ENCODE measurements at regions not wholly inside any gene's neighbourhood (a gene's known extent, or its start where the extent isn't known, plus 50 kb on each side); places are given as distances from the start of the nearest gene placed in this dataset.

GRCh38 chr21:26406526-26406925 is 166.6 kb downstream of the CYYR1 start:
- Histone ChIP-seq H3K9me1 (ENCODE audit: control insufficient read depth, insufficient read depth, low read length) (no peaks in the 10 kb centered on the region), H2AFZ (ENCODE audit: low read depth, low read length) (no peak overlapping the region), H3K36me3 (ENCODE audit: control insufficient read depth, insufficient read depth, low read length) (no peaks in the 10 kb centered on the region), H3K79me2 (ENCODE audit: control insufficient read depth, insufficient read depth, low read length) (no peaks in the 10 kb centered on the region), H3K9ac (ENCODE audit: insufficient read depth in 1 of 2, low read depth in 2 of 2, low read length in 2 of 2) (no peak overlapping the region), H3K4me2 (ENCODE audit: insufficient read depth, low read length) (no peak overlapping the region), H3K4me3 (no peak overlapping the region), H3K27ac (ENCODE audit: extremely low read depth, low read depth, low read length) (no peak overlapping the region), H4K20me1 (replicated peaks; ENCODE audit: control insufficient read depth, insufficient read depth, low read length) (no peaks in the 10 kb centered on the region), H3K4me1 (replicated peaks in 1 of 2; ENCODE audit: control insufficient read depth in 2 of 2, insufficient read depth in 2 of 2, low read length in 2 of 2) (no peaks in the 10 kb centered on the region), H3K9me3 (replicated peaks; ENCODE audit: control insufficient read depth, insufficient read depth, low read depth, low read length) (peaks cover 2% of the 10 kb centered on the region; the same call in 1 of the 2 replicates), H3K27me3 (ENCODE audit: control insufficient read depth in 2 of 2, insufficient read depth in 2 of 2, low read length in 2 of 2) (no peaks in the 10 kb centered on the region)
- ChIA-PET CTCF (ENCODE audit: low intra/inter-chr PET ratio) (no interaction called here), POLR2A (no interaction called here)
- WGBS (ENCODE audit: insufficient coverage, low coverage, missing lambda C conversion rate): 6% methylated on average over 1 of the region's 1 CpG
- in situ Hi-C loops (cut with MboI) (no loop called here), intact Hi-C loops (cut with micrococcal nuclease) (no loop called here)
- DNase-seq (ENCODE audit: extremely low read depth in 1 of 4, low spot score in 3 of 4): no peak
- FAIRE-seq: no peak
- BruUV-seq (replicated peaks): no TSS peak
- ATAC-seq: no peak
- no peak for TF ChIP-seq KAT2B (IDR thresholded peaks at IDR 0.05; ENCODE audit: low read depth, low read length)
- TF ChIP-seq ZKSCAN3 (CRISPR knock-in tag; IDR thresholded peaks at IDR 0.05): no peak
- no peak for TF ChIP-seq HLTF (IDR thresholded peaks at IDR 0.05)
- TF ChIP-seq RAD51 (IDR thresholded peaks at IDR 0.05; ENCODE audit: borderline replicate concordance, low read depth): no peak
- TF ChIP-seq E4F1 (CRISPR knock-in tag; IDR thresholded peaks at IDR 0.05; ENCODE audit: borderline replicate concordance): no peak
- TF ChIP-seq WHSC1 (IDR thresholded peaks at IDR 0.05; ENCODE audit: low read length): no peak
- no peak for TF ChIP-seq PML (IDR thresholded peaks at IDR 0.05; ENCODE audit: low read length)
- TF ChIP-seq RREB1 (CRISPR knock-in tag; IDR thresholded peaks at IDR 0.05): no peak
- TF ChIP-seq MTF1 (CRISPR knock-in tag; IDR thresholded peaks at IDR 0.05; ENCODE audit: borderline replicate concordance): no peak
- TF ChIP-seq ZFPM2 (CRISPR knock-in tag; IDR thresholded peaks at IDR 0.05): no peak
- no peak for TF ChIP-seq CBFB (CRISPR knock-in tag; IDR thresholded peaks at IDR 0.05)
- no peak for TF ChIP-seq FOXO4 (CRISPR knock-in tag; IDR thresholded peaks at IDR 0.05)
- no peak for TF ChIP-seq ASH1L (IDR thresholded peaks at IDR 0.05; ENCODE audit: borderline replicate concordance, low read depth, partially characterized antibody)
- no peak for TF ChIP-seq RFX1 (IDR thresholded peaks at IDR 0.05)
- TF ChIP-seq ERF (CRISPR knock-in tag; IDR thresholded peaks at IDR 0.05): no peak
